ENCODE measurements at regions not wholly inside any gene's neighbourhood (a gene's known extent, or its start where the extent isn't known, plus 50 kb on each side); places are given as distances from the start of the nearest gene placed in this dataset.
"Not testable (repeated sequence)": the region's sequence is repeated elsewhere in the genome, so short reads cannot be mapped to it uniquely, and the experiment has no call there.

DNA sequence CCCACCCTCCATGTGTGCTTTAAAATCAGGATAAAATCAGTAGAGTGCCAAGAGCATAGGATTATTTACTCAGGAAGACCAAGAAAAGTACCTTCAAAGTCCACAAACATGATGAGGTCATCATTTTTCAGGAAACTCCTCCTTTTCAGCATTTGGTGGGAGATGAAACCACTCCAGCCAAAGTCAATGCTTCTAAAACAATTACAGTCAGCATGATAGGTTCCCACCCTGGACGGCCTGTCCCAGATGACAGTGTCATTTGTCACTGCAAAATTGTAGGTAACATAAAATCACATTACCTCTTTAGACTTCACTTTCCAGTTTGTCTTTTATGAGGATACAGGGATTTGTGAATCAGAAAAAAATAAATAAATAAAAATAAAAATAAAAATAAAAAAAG lies 638.0 kb downstream of the SPATA31A6 start:
- H3K4me3 ChIP-seq (ENCODE audit: low read length); H3K9me3 ChIP-seq (ENCODE audit: low read length); H3K36me3 ChIP-seq (ENCODE audit: insufficient read depth, low read length); H3K27me3 ChIP-seq (ENCODE audit: insufficient read depth, low read length); H2AFZ ChIP-seq (ENCODE audit: low read depth, low read length); H3K4me1 ChIP-seq (ENCODE audit: insufficient read depth, low read length): not testable (repeated sequence)

DNA sequence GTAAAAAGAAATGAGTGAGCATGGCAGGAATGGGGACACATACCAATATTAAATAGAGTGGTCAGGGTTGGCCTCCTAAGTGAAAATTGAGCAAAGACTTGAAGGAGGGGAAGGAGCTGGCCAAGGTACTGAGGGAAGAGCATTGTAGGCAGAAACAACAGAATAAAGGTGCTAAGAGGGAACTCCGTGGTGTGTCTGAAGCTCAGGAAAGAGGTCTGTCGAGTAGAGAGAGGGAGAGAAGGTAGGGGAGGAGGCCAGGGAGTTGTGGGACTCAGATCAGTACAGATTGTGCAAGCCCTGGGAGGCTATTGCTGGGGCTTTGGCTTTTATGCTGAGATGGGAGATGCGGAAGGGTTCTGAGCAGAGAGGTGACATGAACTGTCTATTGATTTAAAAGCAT lies 664.7 kb downstream of the SPATA31A6 start:
- H3K36me3 ChIP-seq (ENCODE audit: insufficient read depth, low read length); H3K9me3 ChIP-seq (ENCODE audit: low read length); H3K27me3 ChIP-seq (ENCODE audit: insufficient read depth, low read length); H3K4me1 ChIP-seq (ENCODE audit: insufficient read depth, low read length); H3K4me3 ChIP-seq (ENCODE audit: low read length); H2AFZ ChIP-seq (ENCODE audit: low read depth, low read length): not testable (repeated sequence)

DNA sequence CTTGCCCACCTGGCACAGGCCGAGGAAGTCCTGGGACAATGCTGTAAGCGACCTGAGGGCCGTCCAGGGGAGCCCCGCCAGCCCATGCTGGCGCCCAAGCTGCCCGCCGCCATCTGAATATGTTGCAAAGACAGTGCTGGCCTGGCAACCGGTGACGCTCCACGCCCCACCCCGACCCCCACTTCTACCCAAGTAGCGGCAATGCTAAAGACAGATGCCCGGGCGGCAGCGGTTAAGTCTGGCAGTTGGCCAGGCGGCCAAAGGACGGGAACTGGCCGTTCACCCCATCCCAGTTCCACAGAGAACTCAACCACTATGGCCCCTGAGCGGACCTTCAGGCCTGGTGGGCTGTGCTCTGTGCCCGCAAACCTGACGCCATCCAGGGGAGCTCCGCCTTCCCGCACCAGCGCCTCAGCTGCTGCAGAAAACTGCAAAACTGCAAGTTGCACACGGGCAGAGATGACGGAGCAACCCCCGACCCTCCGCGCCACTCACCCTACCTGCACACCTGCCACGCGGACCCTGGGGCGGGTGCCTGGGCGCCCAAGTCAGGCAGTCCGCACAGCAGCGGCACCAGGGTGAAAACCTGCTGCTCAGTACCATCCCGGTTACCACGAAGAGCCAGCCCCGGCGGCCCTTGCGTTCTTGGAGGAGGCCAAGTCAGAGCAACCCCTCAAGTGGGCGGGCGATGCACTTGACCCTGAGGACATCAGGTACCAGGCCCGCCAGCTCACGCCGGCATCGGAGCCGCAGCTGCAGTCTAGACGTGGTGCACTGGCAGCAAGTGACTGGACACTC lies 667.6 kb downstream of the SPATA31A6 start:
- H3K4me3 ChIP-seq (ENCODE audit: low read length); H2AFZ ChIP-seq (ENCODE audit: low read depth, low read length); H3K27me3 ChIP-seq (ENCODE audit: insufficient read depth, low read length); H3K9me3 ChIP-seq (ENCODE audit: low read length); H3K36me3 ChIP-seq (ENCODE audit: insufficient read depth, low read length); H3K4me1 ChIP-seq (ENCODE audit: insufficient read depth, low read length): not testable (repeated sequence)

DNA sequence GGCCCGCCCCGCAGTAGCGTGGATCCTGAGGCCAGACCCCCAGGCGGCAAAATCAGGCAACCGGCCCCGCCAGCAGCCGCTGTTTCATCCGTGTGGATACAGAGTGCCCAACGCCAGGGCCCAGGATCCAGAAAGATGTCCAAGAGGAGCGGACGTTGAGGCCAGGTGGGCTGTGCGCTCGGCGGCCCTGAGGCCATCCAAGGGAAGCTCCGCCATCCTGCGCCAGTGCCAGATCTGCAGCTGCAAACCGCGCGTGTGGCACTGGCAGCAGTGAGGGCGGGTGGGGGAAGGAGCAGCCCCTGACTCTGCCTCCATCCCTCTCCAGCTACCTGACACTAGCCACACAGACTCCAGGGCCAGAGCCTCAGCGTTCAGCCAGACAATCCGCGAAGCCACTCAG lies 668.2 kb downstream of the SPATA31A6 start:
- not testable (repeated sequence) for H3K4me3 ChIP-seq (ENCODE audit: low read length); H3K9me3 ChIP-seq (ENCODE audit: low read length); H3K27me3 ChIP-seq (ENCODE audit: insufficient read depth, low read length); H2AFZ ChIP-seq (ENCODE audit: low read depth, low read length); H3K36me3 ChIP-seq (ENCODE audit: insufficient read depth, low read length); H3K4me1 ChIP-seq (ENCODE audit: insufficient read depth, low read length)

DNA sequence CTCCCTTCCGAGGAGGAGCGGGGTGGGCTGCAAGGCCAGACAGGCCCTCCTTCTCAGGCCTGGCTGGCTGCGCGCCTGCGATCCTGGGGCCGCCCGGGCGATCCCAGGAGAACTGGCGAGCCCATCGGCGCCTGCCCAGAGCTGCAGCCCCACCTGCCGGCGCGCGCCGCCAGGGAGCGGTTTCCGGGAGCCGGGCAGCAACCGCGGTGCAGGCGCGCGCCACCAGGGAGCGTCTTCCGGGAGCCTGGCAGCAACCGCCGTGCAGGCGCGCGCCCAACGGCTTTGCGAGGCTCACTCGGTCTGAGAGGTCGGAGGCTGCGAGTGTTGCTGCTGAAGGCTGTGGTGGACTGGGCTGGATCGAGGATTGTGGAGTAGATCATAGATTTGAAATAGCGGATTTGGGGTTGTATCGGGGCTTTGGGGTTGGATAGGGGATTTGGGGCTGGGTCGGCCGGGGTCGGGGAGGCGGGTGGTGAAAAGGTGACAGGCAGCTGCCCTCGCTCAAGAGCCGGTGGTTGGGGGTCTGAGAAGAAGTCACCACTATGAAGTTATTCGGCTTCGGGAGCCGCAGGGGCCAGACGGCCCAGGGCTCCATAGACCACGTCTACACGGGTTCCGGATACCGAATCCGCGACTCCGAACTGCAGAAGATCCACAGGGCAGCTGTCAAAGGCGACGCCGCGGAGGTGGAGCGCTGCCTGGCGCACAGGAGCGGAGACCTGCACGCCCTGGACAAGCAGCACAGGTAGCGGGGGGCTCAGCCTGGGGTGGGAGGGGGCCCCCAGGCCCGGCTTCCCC lies 668.9 kb downstream of the SPATA31A6 start:
- H2AFZ ChIP-seq (ENCODE audit: low read depth, low read length); H3K27me3 ChIP-seq (ENCODE audit: insufficient read depth, low read length); H3K4me3 ChIP-seq (ENCODE audit: low read length); H3K4me1 ChIP-seq (ENCODE audit: insufficient read depth, low read length); H3K36me3 ChIP-seq (ENCODE audit: insufficient read depth, low read length); H3K9me3 ChIP-seq (ENCODE audit: low read length): not testable (repeated sequence)

DNA sequence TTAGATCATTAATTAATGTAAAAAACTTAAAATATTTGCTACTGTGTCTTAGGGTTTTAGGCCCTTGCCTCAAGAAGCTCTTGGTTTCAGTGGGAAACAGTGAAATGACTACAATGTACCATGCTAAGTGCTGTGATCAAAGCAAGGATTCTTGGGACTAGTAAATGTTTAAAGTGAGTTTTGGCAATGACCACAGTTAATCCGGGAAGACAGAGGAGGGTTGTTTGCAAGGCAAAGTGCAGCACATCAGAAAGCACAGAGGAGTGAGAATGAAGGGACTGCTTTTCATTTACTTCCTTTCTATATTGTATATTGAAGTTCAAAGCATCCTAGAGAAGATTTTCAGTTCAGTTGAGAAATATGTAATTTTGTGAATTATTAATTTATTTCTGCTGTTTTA lies 676.7 kb downstream of the SPATA31A6 start:
- not testable (repeated sequence) for H3K9me3 ChIP-seq (ENCODE audit: low read length); H3K36me3 ChIP-seq (ENCODE audit: insufficient read depth, low read length); H3K27me3 ChIP-seq (ENCODE audit: insufficient read depth, low read length); H3K4me3 ChIP-seq (ENCODE audit: low read length); H2AFZ ChIP-seq (ENCODE audit: low read depth, low read length); H3K4me1 ChIP-seq (ENCODE audit: insufficient read depth, low read length)

- H3K9me3 ChIP-seq (ENCODE audit: low read length); H3K36me3 ChIP-seq (ENCODE audit: insufficient read depth, low read length); H3K4me3 ChIP-seq (ENCODE audit: low read length); H3K4me1 ChIP-seq (ENCODE audit: insufficient read depth, low read length); H3K27me3 ChIP-seq (ENCODE audit: insufficient read depth, low read length); H2AFZ ChIP-seq (ENCODE audit: low read depth, low read length): not testable (repeated sequence)
These were observed 679.0 kb downstream of the SPATA31A6 start for GRCh38 chr9:42862465-42862864.
